ENCODE measurements at regions not wholly inside any gene's neighbourhood (a gene's known extent, or its start where the extent isn't known, plus 50 kb on each side); places are given as distances from the start of the nearest gene placed in this dataset.
"Not testable (repeated sequence)": the region's sequence is repeated elsewhere in the genome, so short reads cannot be mapped to it uniquely, and the experiment has no call there.

DNA sequence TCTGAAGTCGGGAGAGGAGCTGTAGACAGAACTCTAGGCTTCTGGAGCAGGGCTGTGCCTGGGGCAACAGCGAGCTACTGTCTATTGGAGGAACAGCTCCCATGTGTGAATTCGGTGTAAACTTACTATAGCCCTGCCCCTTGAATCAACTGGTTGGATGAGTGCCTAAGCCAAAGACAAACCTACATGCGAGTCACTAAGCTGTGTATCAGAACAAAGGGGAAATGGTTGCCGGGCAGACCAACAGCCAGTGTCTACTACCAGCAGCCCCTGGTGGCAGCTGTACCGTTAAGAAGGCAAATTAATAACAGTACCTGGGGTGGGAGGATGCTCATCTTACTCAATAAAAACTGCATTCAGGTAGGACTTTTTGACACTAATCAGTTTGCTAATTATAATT, 343.6 kb downstream of the ACTR3B start:
- TF ChIP-seq, protein P1, sequence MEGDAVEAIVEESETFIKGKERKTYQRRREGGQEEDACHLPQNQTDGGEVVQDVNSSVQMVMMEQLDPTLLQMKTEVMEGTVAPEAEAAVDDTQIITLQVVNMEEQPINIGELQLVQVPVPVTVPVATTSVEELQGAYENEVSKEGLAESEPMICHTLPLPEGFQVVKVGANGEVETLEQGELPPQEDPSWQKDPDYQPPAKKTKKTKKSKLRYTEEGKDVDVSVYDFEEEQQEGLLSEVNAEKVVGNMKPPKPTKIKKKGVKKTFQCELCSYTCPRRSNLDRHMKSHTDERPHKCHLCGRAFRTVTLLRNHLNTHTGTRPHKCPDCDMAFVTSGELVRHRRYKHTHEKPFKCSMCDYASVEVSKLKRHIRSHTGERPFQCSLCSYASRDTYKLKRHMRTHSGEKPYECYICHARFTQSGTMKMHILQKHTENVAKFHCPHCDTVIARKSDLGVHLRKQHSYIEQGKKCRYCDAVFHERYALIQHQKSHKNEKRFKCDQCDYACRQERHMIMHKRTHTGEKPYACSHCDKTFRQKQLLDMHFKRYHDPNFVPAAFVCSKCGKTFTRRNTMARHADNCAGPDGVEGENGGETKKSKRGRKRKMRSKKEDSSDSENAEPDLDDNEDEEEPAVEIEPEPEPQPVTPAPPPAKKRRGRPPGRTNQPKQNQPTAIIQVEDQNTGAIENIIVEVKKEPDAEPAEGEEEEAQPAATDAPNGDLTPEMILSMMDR (IDR thresholded peaks at IDR 0.05; ENCODE audit: insufficient read depth, low read depth, low read length, missing control alignments): no peak
- no peak overlapping the region for H3K4me3 ChIP-seq (ENCODE audit: low read length)
- DNase-seq (ENCODE audit: low read depth): no peak

DNA sequence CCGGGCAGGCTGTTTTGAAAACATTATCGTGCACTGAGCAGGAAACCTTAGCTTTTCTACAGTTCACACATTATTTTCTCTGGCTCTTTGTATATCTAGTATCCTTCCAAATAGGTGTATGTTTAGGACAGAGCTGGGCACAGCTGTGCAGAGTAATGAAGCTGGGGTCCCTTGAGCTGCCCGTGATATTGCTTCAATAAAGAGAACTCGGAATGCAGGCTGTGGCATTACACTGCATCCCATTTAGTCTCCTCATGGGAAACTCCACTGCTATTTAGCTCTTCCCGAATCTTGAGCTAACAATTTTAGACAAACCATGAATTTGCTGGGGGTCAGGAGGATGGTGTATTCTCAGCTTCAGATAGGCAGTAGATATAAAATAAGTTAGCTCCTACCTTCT, 348.3 kb downstream of the ACTR3B start:
- DNase-seq (ENCODE audit: low read depth): no peak
- TF ChIP-seq, protein P1 (IDR thresholded peaks at IDR 0.05; ENCODE audit: insufficient read depth, low read depth, low read length, missing control alignments): no peak
- no peak overlapping the region for H3K4me3 ChIP-seq (ENCODE audit: low read length)

DNA sequence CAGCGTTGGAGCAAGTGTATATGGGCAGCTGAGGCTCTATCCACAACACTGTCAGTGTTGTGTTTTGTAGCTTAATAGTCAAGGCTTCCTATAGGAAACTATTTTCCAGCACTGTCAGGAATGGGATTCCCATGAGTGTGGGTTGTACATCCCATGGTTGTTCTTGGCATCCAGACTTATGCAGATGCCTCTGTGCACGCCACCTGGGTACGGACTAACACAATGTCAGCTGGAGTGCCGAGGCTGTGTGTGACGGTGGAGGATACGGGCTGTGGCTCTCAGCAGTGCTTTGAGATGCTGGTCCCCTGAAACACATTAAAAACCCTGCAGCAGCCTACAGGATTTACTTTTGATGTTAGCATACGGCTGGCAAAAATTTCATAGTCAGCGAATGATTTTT, 350.0 kb downstream of the ACTR3B start:
- DNase-seq (ENCODE audit: low read depth): no peak
- TF ChIP-seq, protein P1 (IDR thresholded peaks at IDR 0.05; ENCODE audit: insufficient read depth, low read depth, low read length, missing control alignments): no peak
- no peak overlapping the region for H3K4me3 ChIP-seq (ENCODE audit: low read length)

DNA sequence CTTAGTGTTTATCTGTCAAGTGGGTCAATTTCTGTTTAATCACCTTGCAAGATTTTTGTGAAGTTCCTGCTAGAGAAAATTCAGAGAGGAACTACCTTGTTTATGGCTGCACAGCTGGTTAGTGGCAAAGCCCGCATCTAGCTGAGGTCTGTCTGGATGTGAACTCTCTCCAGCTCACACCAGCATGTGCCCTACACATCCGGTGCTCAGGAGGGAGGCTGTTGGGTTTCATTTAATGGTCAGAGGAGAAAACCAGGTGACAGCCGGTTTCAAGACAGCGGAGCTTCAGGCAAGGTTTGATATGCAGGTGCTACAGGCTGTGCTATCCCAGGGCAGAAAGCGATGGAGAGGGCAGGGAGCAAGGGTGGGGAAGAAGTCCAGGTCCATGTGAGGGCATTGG, 351.1 kb downstream of the ACTR3B start:
- H3K4me3 ChIP-seq (ENCODE audit: low read length): no peak overlapping the region
- TF ChIP-seq, protein P1 (IDR thresholded peaks at IDR 0.05; ENCODE audit: insufficient read depth, low read depth, low read length, missing control alignments): no peak
- DNase-seq (ENCODE audit: low read depth): no peak

DNA sequence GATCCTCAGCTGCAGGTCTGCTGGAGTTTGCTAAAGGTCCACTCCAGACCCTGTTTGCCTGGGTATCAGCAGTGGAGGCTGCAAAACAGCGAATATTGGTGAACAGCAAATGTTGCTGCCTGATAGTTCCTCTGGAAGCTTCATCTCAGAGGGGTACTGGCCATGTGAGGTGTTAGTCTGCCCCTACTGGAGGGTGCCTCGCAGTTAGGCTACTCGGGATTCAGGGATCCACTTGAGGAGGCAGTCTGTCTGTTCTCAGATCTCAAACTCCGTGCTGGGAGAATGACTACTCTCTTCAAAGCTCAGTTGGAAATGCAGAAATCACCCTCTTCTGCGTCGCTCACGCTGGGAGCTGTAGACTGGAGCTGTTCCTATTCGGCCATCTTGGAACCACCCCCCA, 362.7 kb downstream of the ACTR3B start:
- DNase-seq (ENCODE audit: low read depth); H3K4me3 ChIP-seq (ENCODE audit: low read length): not testable (repeated sequence)

DNA sequence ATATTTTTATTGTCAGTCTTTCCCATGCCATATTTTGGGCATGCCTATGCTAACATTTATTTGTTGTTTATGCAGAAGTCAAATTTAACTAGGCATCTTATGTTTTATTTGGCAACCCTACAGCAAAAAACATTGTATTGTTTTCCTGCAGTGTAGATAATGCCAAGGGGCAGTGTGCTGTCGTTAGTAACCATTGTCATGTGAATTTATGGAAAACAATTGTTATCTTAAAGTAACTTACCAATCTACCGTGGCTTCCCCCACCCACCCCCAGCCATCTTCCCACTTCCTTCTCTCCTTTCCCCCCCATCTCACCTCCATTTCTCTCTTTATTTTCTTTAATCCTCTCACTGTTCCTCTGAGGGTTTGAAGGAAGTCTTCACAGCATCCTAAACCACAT, 370.5 kb downstream of the ACTR3B start:
- DNase-seq (ENCODE audit: low read depth): no peak
- TF ChIP-seq, protein P1 (IDR thresholded peaks at IDR 0.05; ENCODE audit: insufficient read depth, low read depth, low read length, missing control alignments): no peak
- no peak overlapping the region for H3K4me3 ChIP-seq (ENCODE audit: low read length)

DNA sequence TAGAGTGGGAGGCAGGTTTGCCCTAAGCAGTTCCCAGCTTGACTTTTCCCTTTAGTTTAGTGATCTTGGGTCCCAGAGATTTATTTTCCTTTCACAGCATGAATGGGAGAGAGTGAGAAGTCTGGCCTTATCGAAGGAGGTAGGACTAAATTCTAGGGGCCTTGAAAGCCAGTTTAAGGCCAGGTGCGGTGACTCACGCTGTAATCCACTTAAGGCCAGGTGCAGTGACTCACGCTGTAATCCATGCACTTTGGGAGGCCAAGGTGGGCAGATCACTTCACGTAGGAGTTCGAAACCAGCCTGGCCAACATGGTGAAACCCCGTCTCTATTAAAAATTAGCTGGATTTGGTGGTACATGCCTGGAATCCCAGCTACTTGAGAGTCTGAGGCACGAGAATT, 392.2 kb downstream of the ACTR3B start:
- H3K4me3 ChIP-seq (ENCODE audit: low read length): no peak overlapping the region
- DNase-seq (ENCODE audit: low read depth): no peak
- TF ChIP-seq, protein P1 (IDR thresholded peaks at IDR 0.05; ENCODE audit: insufficient read depth, low read depth, low read length, missing control alignments): no peak

Measured in epithelial cell of esophagus (primary cell).